CD4-positive, alpha-beta T cell treated with Interleukin-17A for 1 hour (primary cell): ENCODE measurements at regions not wholly inside any gene's neighbourhood (a gene's known extent, or its start where the extent isn't known, plus 50 kb on each side); places are given as distances from the start of the nearest gene placed in this dataset.

Experiments
- DNase-seq: peaks from one replicate; pipeline ENCODE4 v3.0.0-alpha.2; 2020

- DNase-seq, result no peak
Observed at GRCh38 chr3:181764544-181764943, 52.8 kb downstream of the SOX2 start.

- DNase-seq, result no peak
Observed at GRCh38 chr3:181770296-181770695, 58.6 kb downstream of the SOX2 start.

GRCh38 chr3:181771120-181771519 lies 59.4 kb downstream of the SOX2 start:
- no peak for DNase-seq

- no peak for DNase-seq
Observed at GRCh38 chr3:181772166-181772565, 60.4 kb downstream of the SOX2 start.

GRCh38 chr3:181773921-181774320 lies 62.2 kb downstream of the SOX2 start:
- no peak for DNase-seq

- DNase-seq, result no peak
Observed at GRCh38 chr3:181782306-181782954, 70.7 kb downstream of the SOX2 start.

GRCh38 chr3:181790561-181790960 lies 78.8 kb downstream of the SOX2 start:
- DNase-seq, result no peak

- DNase-seq, result no peak
Observed at GRCh38 chr3:181791056-181791955, 79.6 kb downstream of the SOX2 start.

- no peak for DNase-seq
Observed at GRCh38 chr3:181793006-181793405, 81.3 kb downstream of the SOX2 start.

- DNase-seq, result no peak
Observed at GRCh38 chr3:181794011-181794790, 82.5 kb downstream of the SOX2 start.

- no peak for DNase-seq
Observed at GRCh38 chr3:181796641-181797040, 84.9 kb downstream of the SOX2 start.

- DNase-seq, result no peak
Observed at GRCh38 chr3:181797431-181797830, 85.7 kb downstream of the SOX2 start.

GRCh38 chr3:181805703-181806102 lies 94.0 kb downstream of the SOX2 start:
- no peak for DNase-seq

GRCh38 chr3:181808053-181808452 lies 96.3 kb downstream of the SOX2 start:
- no peak for DNase-seq

GRCh38 chr3:181823716-181824115 lies 112.0 kb downstream of the SOX2 start:
- no peak for DNase-seq

GRCh38 chr3:181824961-181825360 lies 113.2 kb downstream of the SOX2 start:
- no peak for DNase-seq

GRCh38 chr3:181839039-181839915 lies 127.6 kb downstream of the SOX2 start:
- no peak for DNase-seq

- DNase-seq, result no peak
Observed at GRCh38 chr3:181839916-181840297, 128.2 kb downstream of the SOX2 start.

- DNase-seq, result no peak
Observed at GRCh38 chr3:181844211-181844610, 132.5 kb downstream of the SOX2 start.

- DNase-seq, result no peak
Observed at GRCh38 chr3:181847276-181847675, 135.6 kb downstream of the SOX2 start.

- no peak for DNase-seq
Observed at GRCh38 chr3:181851063-181851462, 139.3 kb downstream of the SOX2 start.

GRCh38 chr3:181855825-181856224 lies 144.1 kb downstream of the SOX2 start:
- DNase-seq, result no peak

- no peak for DNase-seq
Observed at GRCh38 chr3:181859518-181859917, 147.8 kb downstream of the SOX2 start.
